Loucy (cell line): ENCODE measurements at regions not wholly inside any gene's neighbourhood (a gene's known extent, or its start where the extent isn't known, plus 50 kb on each side); places are given as distances from the start of the nearest gene placed in this dataset.

Source experiments
- H2AFZ ChIP-seq: fragments of 200-600 bp; sonication (generic); 2 replicates; pipeline ENCODE4 v1.6.0; 2016; ENCODE audit warnings: antibody characterized with exemption, mild to moderate bottlenecking, low read length, moderate library complexity
- H3F3A ChIP-seq: fragments of 200-600 bp; 2 replicates; pipeline ENCODE4 v1.6.0; 2016; ENCODE audit warnings: antibody characterized with exemption, low read depth, mild to moderate bottlenecking
- H3K27me3 ChIP-seq: fragments of 200-600 bp; sonication (generic); 2 replicates; pipeline ENCODE4 v1.6.1; 2014; ENCODE audit warnings: low read length, mild to moderate bottlenecking; ENCODE audit not compliant: insufficient read depth, poor library complexity, severe bottlenecking
- H3K36me3 ChIP-seq: fragments of 200-600 bp; sonication (generic); 2 replicates; pipeline ENCODE4 v1.6.1; 2016; ENCODE audit warnings: low read length; ENCODE audit not compliant: insufficient read depth
- H3K4me1 ChIP-seq: fragments of 200-600 bp; sonication (generic); 2 replicates; pipeline ENCODE4 v1.5.1; 2014; ENCODE audit warnings: low read length, mild to moderate bottlenecking; ENCODE audit not compliant: insufficient read depth, poor library complexity, severe bottlenecking
- H3K4me2 ChIP-seq: fragments of 200-600 bp; sonication (generic); 2 replicates; pipeline ENCODE4 v1.6.0; 2014; ENCODE audit warnings: antibody characterized with exemption, low read length, low read depth, mild to moderate bottlenecking; ENCODE audit not compliant: poor library complexity, severe bottlenecking
- H3K4me3 ChIP-seq: fragments of 200-600 bp; sonication (generic); 2 replicates; pipeline ENCODE4 v1.5.1; 2014; ENCODE audit warnings: low read length, mild to moderate bottlenecking, mixed read lengths; ENCODE audit not compliant: poor library complexity, severe bottlenecking
- H3K79me2 ChIP-seq: fragments of 200-600 bp; sonication (generic); 2 replicates; pipeline ENCODE4 v1.6.1; 2014; ENCODE audit warnings: low read length; ENCODE audit not compliant: insufficient read depth
- H3K9ac ChIP-seq: fragments of 200-600 bp; sonication (generic); 2 replicates; pipeline ENCODE4 v1.6.0; 2014; ENCODE audit warnings: mild to moderate bottlenecking, low read depth, low read length, moderate library complexity; ENCODE audit not compliant: poor library complexity, severe bottlenecking
- H3K9me2 ChIP-seq: fragments of 200-600 bp; sonication (generic); replicated peaks from 2 replicates; pipeline ENCODE4 v1.6.1; 2016; ENCODE audit warnings: low read depth, low read length, mixed read lengths
- H3K9me3 ChIP-seq: fragments of 200-600 bp; sonication (generic); 2 replicates; pipeline ENCODE4 v1.6.1; 2014; ENCODE audit warnings: mild to moderate bottlenecking, antibody characterized with exemption, low read length, low read depth; ENCODE audit not compliant: insufficient read depth
- H4K20me1 ChIP-seq: fragments of 200-600 bp; sonication (generic); 2 replicates; pipeline ENCODE4 v1.6.0; 2014; ENCODE audit warnings: antibody characterized with exemption, low read length, mild to moderate bottlenecking; ENCODE audit not compliant: insufficient read depth, poor library complexity, severe bottlenecking
- CTCF ChIP-seq: fragments of 200-600 bp; sonication (generic); conservative IDR thresholded peaks from 2 replicates; pipeline ENCODE4 v1.5.1; 2014; ENCODE audit warnings: mild to moderate bottlenecking, antibody characterized with exemption, low read length
- EZH2phosphoT487 ChIP-seq: fragments of 200-600 bp; IDR thresholded peaks from 2 replicates; pipeline ENCODE4 v1.6.1; 2018; ENCODE audit warnings: antibody characterized with exemption, mild to moderate bottlenecking, moderate library complexity, borderline replicate concordance

GRCh38 chr14:89466944-89467343 lies 49.9 kb upstream of the FOXN3 start:
- Histone ChIP-seq H3K4me2 (peak overlapping the region; percentile 53), H3K79me2 (peaks cover 11% of the 10 kb centered on the region), H3K9me3 (no peaks in the 10 kb centered on the region; the same call in 1 of the 2 replicates), H3F3A (0 out of 2 replicates have a peak, but pooled peaks cover under 1% of the 10 kb centered on the region), H2AFZ (0 out of 2 replicates have a peak overlapping the region, but pooled peaks have one; percentile 10), H3K27me3 (no peaks in the 10 kb centered on the region), H3K9ac (peak overlapping the region; percentile 66), H3K4me1 (peaks cover 35% of the 10 kb centered on the region), H3K9me2 (no peaks in the 10 kb centered on the region), H4K20me1 (no peaks in the 10 kb centered on the region), H3K4me3 (peak overlapping the region; percentile 11), H3K36me3 (no peaks in the 10 kb centered on the region; the same call in 1 of the 2 replicates)
- TF ChIP-seq EZH2phosphoT487 (no peak), CTCF (no peak)
